HG02610 (cell line): ENCODE measurements at regions not wholly inside any gene's neighbourhood (a gene's known extent, or its start where the extent isn't known, plus 50 kb on each side); places are given as distances from the start of the nearest gene placed in this dataset.

Experiments
- ATAC-seq: cut with Tn5 transposase; IDR thresholded peaks from one replicate; pipeline ENCODE4 v1.9.1; 2021; ENCODE audit warnings: mild to moderate bottlenecking, moderate library complexity; ENCODE audit not compliant: unreplicated experiment

DNA sequence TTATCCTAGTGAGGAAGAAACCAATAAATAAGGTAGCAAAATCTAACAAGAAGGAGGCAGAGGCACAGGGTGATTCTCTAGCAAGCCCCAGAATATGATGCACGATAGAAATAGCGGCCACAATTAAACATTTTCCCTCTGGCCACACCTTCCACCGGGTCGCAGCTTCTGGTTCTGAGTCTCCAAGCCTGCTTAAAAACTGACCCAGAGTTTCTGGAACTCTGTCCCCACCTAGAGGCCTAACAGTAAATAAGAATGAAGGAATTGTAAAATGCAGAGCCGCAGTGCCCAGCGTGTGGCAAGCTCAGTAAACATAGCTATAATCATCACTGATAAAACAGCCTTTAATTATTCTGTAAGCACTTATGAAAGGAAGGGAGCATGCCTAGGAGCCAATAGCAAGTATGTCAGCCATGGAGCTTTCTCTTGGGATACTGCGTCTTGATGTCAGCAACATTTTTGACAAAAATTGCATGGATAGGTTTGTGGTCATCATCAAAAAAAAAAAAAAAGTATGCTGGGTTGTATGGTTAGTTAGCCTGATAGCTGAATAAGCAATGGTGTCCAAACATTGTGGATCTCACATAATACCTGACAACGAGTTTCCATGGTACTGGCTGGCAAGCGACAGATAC, 465.5 kb downstream of the DNAH5 start:
- no peak for ATAC-seq

DNA sequence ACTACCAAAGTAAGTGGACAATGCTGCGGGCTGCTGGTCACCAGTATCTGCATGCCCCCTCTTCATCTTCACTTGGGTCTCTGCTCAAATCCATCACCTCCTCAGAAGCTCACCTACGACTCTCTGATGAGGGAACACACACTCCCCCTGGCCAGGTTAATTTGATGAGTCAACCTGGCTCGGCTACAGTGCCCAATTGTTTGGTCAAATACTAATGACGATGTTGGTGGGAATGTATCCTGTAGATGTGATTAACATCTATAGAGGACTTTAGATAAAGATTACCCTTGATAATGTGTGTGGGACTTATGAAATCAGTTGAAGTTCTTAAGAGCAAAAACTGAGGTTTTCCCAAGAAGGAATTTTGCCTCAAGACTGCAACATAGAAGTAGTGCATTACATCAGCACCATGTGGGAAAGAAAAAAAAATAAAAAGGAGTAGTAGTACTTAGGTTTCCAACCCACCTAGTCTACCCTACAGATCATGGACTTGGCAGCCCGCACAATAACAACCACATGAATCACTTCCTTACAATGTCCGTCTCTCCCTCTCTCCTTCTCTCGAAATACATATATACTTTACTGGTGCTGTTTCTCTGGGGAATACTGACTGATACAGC, 467.3 kb downstream of the DNAH5 start:
- ATAC-seq = no peak

DNA sequence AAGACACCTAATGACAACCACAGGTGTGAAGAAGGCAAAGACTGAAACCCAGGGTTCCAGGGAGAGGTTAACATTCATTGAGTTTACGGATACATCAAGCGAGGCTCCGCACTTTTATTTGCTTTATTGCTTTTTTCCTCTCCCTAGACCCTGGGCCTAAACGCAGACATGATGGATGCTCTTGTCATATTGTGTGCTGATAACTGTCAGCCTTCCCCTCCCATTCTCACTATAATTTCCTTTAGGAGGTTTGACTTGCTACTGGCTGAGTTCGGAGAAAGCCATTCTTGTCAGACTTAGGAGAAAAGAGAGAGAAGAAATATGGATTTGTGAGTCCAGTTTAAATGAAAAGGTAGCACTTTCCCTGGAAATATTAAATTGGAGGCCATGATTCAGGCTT, 471.6 kb downstream of the DNAH5 start:
- no peak for ATAC-seq

DNA sequence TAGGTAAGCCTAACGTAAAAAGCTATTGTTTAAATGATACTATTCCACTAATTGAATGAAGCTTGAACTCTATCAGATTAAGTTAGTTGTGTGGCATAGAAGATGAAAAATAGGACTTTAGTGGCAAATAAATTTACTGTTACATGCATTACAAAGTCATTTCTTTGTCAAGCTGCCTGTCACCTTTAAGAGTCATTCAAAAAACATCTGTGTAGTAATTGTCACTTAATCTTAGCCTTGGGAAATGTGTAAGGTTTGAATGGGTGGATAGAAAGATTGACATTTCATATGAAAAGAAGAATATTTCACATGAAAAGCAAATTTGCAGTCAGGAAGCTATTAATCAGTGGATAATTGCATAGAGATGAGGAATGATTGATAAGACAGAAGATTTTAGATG, 473.5 kb downstream of the DNAH5 start:
- no peak for ATAC-seq

DNA sequence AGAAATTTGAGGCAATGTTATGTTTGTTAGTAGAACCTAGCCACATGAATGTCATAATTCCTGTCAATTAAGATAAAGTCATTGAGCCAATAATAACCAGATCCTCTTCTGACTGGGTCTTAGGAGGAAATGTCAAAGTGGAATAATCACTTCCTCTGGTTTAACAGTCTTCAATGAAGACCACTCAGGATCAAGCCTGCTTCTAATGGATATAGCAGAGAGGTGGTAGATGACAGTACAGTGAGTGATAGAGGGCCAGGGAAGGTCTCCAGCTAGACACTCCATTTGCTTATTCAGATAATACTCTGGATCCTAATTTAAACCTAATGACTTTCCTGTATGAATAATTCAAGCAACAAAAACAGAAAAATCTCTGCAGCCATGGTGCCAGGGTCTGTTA, 474.2 kb downstream of the DNAH5 start:
- ATAC-seq = no peak

DNA sequence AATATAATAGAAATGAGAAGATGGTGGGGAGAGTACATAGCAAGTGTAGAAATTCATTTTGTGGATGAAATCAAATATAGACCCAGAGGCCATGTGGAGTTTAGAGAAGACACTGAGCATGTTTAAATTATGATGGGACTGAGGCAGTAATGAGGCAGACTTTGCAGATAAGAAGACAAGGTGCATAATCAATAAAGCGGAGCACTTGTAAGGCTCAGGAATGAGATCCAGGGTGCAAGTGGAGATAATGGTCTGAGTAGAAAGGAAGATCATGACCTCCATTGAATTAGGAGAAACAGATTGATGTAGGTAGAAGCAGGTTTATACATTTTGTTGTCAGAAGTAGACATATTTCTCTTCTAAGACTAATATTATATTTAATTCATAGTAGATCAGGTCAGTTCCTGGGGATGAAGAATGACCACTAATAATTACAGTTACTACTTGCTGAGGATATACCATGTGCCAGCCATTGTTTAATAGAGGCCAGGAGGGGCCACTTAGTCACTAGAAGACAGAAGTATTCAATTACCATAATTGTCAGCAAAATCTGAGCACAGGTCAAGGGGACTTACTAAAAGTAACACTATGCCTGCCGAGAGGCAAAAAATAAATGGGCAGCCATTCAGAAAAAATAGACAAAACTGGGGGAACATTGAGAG, 479.8 kb downstream of the DNAH5 start:
- ATAC-seq = no peak

DNA sequence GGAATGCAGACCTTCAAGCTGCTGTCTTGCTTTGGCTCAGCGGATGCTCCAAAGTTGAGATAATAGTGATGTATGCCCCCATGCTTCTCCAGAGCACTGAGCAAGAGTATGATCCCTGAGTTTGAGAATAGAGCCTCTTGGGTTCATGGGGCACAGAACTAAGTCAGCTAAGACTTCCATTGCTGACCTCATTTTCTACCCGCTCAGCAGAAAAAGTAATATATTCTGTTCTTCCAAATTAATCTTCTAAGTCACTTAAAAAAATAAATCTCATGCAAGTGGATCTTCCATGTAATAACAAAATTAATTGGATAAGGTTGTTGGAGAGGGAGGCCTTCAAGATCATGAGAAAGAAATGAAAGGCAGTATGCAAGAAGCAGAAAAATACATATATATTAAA, 483.9 kb downstream of the DNAH5 start:
- no peak for ATAC-seq

DNA sequence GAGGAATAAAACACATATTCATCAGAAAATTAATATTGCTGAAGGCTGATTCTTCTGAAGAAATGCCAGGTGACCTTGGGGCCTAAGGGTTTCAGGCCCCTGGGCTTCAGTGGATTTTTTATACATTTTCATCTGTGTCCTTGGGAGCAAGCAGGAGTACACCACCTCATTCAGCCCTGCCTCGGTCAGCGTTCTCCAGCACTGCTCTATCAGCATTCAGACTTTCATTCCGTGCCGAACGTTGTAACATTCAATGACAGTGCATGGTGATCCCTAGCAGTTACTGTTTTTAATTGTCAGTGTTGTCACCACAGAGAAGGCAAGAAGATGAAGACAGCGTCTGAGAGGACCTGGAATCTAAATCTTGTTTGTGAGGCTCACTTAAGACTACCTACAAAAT, 490.4 kb downstream of the DNAH5 start:
- no peak for ATAC-seq

DNA sequence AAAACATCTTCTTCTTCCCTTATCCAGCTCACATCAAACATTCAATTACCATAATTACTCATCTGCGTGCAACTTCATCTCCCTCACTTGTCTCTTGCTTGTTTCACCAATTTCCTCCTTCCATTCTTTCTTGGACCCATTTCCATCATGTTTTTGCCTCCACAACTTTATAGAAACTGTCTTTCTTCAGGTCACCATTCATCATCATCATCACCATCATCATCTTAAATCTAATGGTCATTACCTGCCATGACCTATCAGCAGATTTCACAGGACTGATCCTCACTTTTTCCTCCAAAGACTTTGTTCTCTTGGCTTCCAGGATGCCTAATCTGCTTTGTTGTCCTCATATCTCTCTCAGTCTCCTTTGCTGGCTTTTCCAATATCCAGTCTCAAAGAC, 495.6 kb downstream of the DNAH5 start:
- ATAC-seq = no peak

DNA sequence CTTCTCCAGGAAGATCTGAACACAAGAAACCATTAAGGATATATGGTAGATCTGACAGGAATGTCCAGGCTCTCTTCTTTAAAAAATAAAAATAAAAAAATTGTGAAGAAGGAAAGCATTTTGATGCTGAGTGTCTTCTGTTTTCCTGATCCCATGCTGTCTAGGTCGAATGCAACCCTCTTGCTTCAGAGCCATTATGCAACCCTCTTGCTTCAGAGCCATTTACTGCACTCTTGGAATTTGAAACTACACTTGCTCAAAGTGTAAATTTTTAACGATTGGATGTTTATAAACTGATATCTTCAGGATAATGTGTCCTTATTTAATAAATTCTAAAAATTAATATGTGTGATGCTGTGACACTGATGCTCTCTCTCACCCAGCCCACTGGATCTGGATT, 505.1 kb downstream of the DNAH5 start:
- ATAC-seq = no peak

DNA sequence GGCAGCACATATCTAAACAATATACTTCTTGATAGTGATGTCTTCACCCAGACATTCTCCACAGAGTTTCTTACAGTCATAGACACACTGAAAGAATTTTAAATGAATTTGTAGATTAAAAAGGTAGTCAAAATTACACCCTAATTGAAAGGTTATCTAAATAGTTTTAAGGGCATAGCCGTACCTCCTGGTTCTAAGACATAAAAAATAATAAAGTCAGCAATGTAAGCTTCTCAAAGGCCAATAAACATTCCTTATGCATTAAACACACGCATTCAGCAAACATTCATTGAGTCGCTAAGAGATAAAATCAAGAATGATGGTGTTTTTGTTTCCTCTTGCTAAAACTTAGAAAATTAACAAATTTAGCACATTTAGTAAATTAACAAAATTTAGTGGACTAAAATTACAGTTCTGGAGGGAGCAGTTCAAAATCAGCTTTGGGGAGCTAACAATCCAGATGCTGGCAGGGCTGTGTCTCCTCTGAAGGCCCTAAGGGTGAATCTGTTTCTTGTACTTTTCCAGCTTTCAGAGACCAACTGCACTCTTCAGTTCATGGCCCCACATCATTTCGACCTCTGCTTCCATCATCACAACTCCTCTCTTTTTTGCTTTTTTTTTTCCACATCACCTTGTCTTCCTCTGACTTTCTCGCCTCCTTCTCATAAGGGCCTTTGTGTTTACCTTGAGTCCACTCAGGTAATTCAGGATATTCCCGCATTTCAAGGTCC, 516.5 kb downstream of the DNAH5 start:
- ATAC-seq = no peak

DNA sequence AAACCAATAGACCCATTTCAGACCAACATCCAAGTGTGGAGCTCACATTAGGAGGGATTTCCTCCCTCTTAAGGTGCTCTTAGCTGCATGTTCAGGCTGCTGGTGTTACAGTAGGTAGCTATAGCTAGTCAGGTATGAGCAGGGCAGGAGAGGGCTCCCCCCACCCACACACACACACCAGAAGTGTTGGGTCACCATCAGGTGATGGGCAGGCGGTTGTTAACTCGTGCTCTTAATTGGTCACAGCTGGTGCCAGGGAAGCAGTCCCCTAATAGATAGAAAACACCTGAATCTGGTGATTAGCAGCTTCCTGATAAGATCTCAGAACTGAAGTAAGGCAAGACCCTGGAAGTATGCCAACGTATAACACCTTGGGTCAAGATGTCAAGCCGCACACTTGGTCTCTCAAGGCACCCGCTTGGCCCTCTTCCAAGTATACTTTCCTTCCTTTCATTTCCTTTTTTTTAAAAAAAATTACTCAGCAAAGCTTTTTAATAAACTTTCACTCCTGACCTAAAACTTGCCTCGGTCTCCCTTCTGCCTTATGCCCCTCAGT, 532.4 kb downstream of the DNAH5 start:
- ATAC-seq = no peak

DNA sequence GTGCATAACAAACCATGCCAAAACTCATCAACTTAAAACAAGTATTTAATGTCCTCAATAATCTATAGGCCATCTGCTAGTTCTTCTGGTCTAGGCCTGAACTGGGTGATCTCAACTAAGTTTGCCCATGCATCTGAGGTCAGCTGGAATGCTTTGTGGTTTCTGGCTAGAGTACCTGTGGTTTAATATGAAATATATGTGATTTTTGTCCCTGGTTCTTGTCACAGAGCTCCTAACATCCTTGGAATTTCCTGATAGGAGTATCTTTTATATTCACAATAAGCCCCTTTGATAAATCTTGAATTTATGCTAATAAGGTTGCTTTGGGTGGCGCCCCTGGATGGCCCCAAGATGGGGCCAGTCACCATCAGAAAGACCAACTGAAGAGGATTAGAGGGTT, 535.9 kb downstream of the DNAH5 start:
- no peak for ATAC-seq

DNA sequence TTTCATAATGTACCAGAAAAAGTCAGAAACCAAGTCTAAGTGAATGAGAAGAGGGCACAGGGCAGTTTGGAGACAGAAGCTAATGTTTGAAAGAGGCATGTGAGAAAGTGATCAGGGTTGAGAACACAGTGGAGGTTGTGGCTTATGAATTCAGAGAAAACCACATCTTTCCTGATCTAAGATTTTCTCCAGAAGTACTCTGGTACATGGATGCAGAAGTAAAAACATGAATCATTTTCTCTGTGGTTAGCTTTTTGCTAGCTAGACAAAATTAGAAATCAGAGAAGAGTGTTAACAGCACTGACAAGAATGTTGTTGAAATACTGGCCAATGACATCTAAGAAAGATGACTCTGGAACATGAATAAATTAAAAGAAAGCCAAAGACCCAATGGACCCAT, 541.1 kb downstream of the DNAH5 start:
- ATAC-seq = no peak

DNA sequence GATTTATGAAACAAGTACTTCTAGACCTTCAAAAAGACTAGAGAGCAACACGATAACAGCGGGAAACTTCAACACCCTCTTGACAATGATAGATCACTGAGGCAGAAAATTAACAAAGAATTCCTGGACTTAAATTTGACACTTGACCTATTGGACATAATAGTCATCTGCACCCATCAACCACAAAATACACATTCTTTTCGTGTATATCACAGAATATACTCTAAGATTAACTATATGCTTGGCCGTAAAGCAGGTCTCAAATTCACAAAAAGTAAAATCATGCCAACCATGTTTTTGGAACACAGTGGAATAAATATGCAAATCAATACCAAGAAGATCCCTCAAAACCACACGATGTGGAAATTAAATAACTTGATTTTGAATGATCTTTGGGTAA, 559.4 kb downstream of the DNAH5 start:
- ATAC-seq = no peak

DNA sequence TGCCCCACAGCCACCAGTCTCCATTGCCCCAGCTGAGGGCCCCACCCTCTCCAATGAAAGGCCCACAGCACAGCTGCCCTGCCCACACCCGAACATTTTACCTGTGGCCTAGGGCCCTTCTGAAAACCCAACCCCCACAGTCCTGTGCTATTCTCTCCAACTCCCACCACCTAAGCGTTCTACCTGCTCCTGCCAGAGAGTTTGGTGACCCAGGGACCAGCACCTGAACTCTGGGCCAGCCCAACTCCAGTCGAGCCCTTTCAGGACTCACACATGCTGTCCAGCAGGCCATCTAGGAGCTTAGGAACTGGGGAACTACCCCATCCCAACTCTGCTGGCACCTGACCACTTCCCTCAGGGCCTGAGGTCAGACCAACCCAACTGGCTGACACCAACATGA, 562.3 kb downstream of the DNAH5 start:
- no peak for ATAC-seq

DNA sequence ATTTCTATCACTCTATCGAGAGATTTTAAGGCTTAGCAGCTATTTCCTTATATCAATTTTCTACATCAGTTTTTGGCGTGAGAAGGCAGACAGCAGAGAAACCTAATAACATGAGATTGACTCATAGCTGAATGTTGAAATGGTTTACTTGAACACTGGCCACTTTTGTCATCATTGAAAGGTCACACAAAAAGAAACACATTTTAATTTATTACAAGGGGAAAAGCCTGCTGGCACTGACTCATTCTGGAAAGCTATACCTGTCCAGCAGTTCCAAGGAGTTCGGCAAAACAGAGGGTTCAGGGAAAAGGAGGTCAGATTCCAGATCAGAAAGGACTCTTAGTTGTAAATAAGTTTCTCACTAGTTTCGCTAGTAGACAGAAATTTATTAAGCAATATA, 566.4 kb downstream of the DNAH5 start:
- ATAC-seq = no peak

DNA sequence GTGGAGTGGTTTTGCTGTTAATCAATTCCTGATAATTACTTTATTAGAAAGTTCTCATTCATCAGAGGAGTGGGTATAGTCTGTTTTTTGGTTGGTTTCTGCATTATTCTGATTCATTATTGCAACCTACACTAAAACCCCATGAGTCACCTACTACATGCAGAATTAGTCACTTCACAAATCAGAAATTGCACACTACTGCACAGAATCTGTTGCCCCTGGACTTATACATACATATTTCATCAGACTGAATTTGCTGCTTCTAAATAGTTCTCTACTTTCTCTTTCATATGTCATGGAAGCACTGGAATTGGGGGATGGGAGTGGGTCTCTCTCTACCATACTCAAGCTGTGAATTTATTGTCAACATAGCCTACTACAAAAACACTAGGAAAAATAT, 585.1 kb downstream of the DNAH5 start:
- no peak for ATAC-seq

DNA sequence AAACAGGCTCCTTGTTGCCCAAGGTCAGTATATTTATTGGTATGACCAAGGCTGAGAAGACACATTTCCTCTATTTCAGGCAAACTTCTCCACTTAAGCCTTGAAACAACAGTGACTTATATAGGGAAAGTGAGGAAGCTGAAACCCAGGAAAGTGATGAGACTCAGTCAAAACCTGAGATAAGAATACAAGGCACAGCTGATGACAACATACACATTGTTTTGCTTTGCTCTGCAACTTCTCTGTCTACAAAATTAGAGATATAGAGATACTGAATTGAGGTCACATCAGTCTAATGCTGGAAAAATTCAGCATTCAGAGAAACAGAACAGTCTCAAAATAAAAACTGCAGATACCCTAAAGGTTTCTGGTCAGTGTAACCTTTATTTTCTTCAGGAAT, 586.1 kb downstream of the DNAH5 start:
- ATAC-seq = no peak

DNA sequence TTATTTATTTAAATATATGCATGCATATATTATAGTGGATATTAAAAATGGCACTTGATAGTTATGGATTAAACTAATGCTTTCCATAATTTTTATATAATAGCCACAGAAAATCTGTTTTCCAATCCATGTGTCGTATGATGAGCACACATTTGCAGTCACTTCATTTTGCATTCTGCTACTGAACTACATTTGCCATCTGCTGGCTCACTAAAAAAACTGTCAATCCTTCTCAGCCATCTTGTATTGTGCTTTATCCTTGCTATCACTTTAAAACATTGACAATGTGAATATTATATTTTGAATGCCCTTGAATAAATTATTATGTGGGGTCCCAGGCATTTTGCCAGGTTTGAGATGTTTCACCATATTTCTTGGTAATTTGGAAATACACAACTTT, 586.6 kb downstream of the DNAH5 start:
- ATAC-seq = no peak

DNA sequence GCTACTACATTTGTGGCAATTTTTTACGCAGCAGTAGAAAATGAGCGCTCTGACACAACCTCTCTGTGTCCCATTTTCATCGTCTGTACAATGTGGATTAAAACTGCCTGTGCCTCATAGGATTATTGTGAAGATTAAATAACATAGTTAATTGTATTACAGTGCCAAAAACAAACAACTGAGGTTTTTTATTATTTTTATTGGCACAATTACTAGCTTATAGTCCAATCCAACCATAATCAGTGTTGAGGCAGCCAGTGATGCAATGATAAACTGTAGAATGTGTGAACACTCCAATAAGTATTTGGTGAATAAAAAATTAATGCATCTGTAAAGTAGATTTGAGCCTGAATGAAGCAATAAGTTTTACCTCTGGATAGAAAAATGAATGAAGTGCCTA, 588.3 kb downstream of the DNAH5 start:
- ATAC-seq = no peak

DNA sequence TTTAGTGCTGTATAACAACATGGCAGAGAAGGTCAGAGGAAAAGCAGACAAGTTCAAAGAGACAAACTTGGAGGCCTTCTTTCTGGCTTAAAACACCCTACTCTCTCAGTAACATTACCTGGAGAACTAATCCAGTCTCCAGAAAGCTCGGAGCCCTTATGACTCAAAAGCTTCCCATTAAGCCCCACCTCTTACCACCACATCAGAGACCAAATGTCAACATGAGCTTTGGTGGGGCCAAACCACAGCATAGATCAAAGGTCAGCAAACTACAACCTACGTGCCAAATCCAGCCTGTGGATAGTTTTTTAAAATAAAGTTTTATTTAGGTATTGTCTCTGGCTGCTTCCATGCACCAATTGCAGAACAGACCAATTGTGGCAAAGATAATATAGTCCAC, 589.9 kb downstream of the DNAH5 start:
- no peak for ATAC-seq
